ENCODE measurements at regions not wholly inside any gene's neighbourhood (a gene's known extent, or its start where the extent isn't known, plus 50 kb on each side); places are given as distances from the start of the nearest gene placed in this dataset.
"Not testable (repeated sequence)": the region's sequence is repeated elsewhere in the genome, so short reads cannot be mapped to it uniquely, and the experiment has no call there.

DNA sequence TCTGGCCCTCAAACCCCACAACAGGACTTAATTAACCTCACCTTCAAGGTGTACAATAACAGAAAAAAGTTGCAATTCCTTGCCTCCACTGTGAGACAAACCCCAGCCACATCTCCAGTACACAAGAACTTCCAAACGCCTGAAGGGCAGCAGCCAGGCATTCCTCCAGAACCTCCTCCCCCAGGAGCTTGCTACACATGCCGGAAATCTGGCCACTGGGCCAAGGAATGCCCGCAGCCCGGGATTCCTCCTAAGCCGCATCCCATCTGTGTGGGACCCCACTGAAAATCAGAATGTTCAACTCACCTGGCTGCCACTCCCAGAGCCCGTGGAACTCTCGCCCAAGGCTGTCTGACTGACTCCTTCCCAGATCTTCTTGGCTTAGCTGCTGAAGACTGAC, 901.5 kb downstream of the TAF11L14 start:
- WGBS, 2 donors = 77 to 87% methylated on average over 7 of the region's 7 CpGs

DNA sequence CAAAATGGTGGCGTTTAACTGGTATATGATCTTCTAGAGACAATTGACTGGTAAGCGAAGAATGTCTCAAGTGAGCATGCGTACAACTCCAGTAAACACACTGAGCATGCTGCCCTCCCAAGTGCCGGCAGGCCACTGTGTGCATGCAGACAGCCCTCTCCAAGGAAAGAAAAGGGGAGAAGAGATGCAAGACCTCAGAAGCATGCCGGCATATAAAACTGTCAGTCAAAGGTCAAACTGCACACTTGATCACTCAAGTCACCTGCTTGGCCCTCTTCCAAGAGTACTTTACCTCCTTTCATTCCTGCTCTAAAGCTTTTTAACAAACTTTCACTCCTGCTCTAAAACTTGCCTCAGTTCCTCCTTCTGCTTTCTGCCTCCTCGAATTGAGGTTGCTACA, 910.2 kb downstream of the TAF11L14 start:
- Histone ChIP-seq H3K27me3 (ENCODE audit: control insufficient read depth in 1 of 2, insufficient read depth in 2 of 2, low read length in 2 of 2) (no peaks in the 10 kb centered on the region), H3K4me3 (ENCODE audit: low read depth in 1 of 2, low read length in 2 of 2) (no peak overlapping the region), H3K27ac (ENCODE audit: low read depth in 2 of 2, low read length in 1 of 2) (no peak overlapping the region), H3K4me1 (ENCODE audit: control insufficient read depth in 2 of 2, insufficient read depth in 2 of 2, low read length in 1 of 2) (no peaks in the 10 kb centered on the region), H3K9me3 (ENCODE audit: control insufficient read depth in 2 of 2, insufficient read depth in 1 of 2, low read depth in 1 of 2, low read length in 1 of 2) (peaks cover 0 to 4% of the 10 kb centered on the region in 2 donors), H3K36me3 (ENCODE audit: control insufficient read depth in 2 of 2, insufficient read depth in 2 of 2, low read length in 1 of 2) (no peaks in the 10 kb centered on the region)
- WGBS, 2 donors = 69 to 72% methylated on average over 6 of the region's 6 CpGs

More for the DNA sequence above, 901.5 kb downstream of the TAF11L14 start:
- H3K27me3 ChIP-seq (ENCODE audit: control insufficient read depth in 1 of 2, insufficient read depth in 2 of 2, low read length in 2 of 2); H3K27ac ChIP-seq (ENCODE audit: low read depth in 2 of 2, low read length in 1 of 2); H3K36me3 ChIP-seq (ENCODE audit: control insufficient read depth in 2 of 2, insufficient read depth in 2 of 2, low read length in 1 of 2); H3K4me1 ChIP-seq (ENCODE audit: control insufficient read depth in 2 of 2, insufficient read depth in 2 of 2, low read length in 1 of 2); H3K4me3 ChIP-seq (ENCODE audit: low read depth in 1 of 2, low read length in 2 of 2); H3K9me3 ChIP-seq (ENCODE audit: control insufficient read depth in 2 of 2, insufficient read depth in 1 of 2, low read depth in 1 of 2, low read length in 1 of 2): not testable (repeated sequence)

DNA sequence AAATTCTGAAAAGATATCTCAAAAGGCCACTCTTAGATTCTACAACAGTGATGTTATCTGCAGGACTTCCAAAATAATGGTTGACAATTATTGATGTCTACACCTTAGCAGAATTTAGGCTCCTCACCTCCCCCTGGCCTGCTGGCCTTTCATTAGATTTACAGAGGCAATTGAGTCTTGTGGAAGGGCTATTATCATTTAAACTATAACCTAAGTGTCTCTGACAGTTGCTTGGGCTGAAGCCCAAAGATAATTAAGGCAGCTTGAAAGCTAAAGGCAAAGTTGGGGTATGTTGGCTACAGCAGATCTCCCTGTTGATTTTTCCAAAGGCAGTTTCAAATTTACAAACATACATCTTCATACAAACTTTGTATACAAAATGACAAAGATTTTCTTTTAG, 912.3 kb downstream of the TAF11L14 start:
- no peak overlapping the region for H3K4me3 ChIP-seq (ENCODE audit: low read depth in 1 of 2, low read length in 2 of 2)
- no peak overlapping the region for H3K27ac ChIP-seq (ENCODE audit: low read depth in 2 of 2, low read length in 1 of 2)
- H3K9me3 ChIP-seq (ENCODE audit: control insufficient read depth in 2 of 2, insufficient read depth in 1 of 2, low read depth in 1 of 2, low read length in 1 of 2) = peaks cover 0 to 4% of the 10 kb centered on the region in 2 donors
- H3K27me3 ChIP-seq (ENCODE audit: control insufficient read depth in 1 of 2, insufficient read depth in 2 of 2, low read length in 2 of 2) = no peaks in the 10 kb centered on the region
- H3K4me1 ChIP-seq (ENCODE audit: control insufficient read depth in 2 of 2, insufficient read depth in 2 of 2, low read length in 1 of 2) = no peaks in the 10 kb centered on the region
- H3K36me3 ChIP-seq (ENCODE audit: control insufficient read depth in 2 of 2, insufficient read depth in 2 of 2, low read length in 1 of 2) = no peaks in the 10 kb centered on the region

DNA sequence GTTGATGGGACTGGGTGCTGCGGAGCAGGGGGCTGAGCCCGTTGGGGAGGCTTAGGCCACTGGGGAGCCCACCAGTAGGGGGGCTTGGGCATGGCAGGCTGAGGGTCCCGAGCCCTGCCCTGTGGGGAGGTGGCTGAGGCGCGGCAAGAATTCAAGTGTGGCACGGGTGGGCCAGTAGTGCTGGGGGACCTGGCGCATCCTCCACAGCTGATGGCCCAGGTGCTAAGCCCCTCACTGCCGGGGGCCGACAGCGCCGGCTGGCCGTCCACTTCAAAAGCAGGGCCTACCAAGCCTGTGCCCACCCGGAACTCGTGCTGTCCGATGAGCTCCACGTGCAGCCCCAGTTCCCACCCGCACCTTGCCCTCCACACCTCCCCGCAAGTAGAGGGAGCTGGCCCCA, 917.5 kb downstream of the TAF11L14 start:
- Histone ChIP-seq H3K27ac (ENCODE audit: low read depth in 2 of 2, low read length in 1 of 2) (no peak overlapping the region), H3K4me3 (ENCODE audit: low read depth in 1 of 2, low read length in 2 of 2) (no peak overlapping the region), H3K9me3 (ENCODE audit: control insufficient read depth in 2 of 2, insufficient read depth in 1 of 2, low read depth in 1 of 2, low read length in 1 of 2) (peaks cover 4 to 8% of the 10 kb centered on the region in 2 donors), H3K4me1 (ENCODE audit: control insufficient read depth in 2 of 2, insufficient read depth in 2 of 2, low read length in 1 of 2) (no peaks in the 10 kb centered on the region), H3K36me3 (ENCODE audit: control insufficient read depth in 2 of 2, insufficient read depth in 2 of 2, low read length in 1 of 2) (no peaks in the 10 kb centered on the region), H3K27me3 (ENCODE audit: control insufficient read depth in 1 of 2, insufficient read depth in 2 of 2, low read length in 2 of 2) (no peaks in the 10 kb centered on the region)
- 92 to 93% methylated on average over 13 to 18 of the region's 18 CpGs for WGBS, 2 donors

DNA sequence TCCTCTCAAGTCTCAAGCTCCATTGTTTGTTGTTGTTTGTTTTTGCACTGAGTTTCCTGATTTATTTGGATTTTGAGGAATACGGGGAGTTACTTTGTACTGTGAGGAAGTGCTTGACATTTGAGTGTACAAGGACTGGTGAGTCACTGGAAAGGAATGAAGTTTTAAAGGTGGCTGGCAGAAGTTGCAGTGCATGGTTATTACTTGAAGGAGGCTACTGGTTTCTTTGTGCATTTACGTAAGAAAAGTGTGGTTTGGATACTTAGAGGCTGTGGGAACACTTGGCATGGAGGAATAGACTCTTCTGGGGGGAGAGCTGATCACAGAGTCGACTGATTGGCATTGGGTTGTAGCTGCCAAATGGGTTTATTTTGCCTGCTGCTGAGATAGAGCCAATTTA, 919.0 kb downstream of the TAF11L14 start:
- 42% methylated on average over 3 of the region's 3 CpGs for WGBS, 2 donors
- peaks cover 4 to 8% of the 10 kb centered on the region in 2 donors for H3K9me3 ChIP-seq (ENCODE audit: control insufficient read depth in 2 of 2, insufficient read depth in 1 of 2, low read depth in 1 of 2, low read length in 1 of 2)

DNA sequence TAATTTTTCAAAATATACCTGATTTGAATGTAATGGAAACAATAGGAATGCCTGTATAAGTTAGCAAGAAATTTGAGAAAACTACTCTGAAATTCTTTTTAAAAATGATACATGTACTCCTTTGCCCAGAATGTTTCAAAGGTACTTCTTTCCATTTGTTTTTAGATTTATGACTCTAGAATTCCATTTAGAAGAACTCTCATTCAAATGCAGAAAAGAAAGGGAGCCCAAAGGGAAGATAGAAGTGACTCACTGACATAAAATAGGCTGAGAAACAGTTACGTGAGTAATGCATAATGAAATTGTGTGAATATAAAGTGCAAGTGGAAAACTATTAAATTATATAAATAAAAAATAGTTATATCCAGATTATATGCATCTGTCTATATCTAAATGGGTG, 926.3 kb downstream of the TAF11L14 start:
- Histone ChIP-seq H3K36me3 (ENCODE audit: control insufficient read depth in 2 of 2, insufficient read depth in 2 of 2, low read length in 1 of 2) (no peaks in the 10 kb centered on the region), H3K27ac (ENCODE audit: low read depth in 2 of 2, low read length in 1 of 2) (no peak overlapping the region), H3K27me3 (ENCODE audit: control insufficient read depth in 1 of 2, insufficient read depth in 2 of 2, low read length in 2 of 2) (no peaks in the 10 kb centered on the region), H3K4me3 (ENCODE audit: low read depth in 1 of 2, low read length in 2 of 2) (no peak overlapping the region), H3K9me3 (ENCODE audit: control insufficient read depth in 2 of 2, insufficient read depth in 1 of 2, low read depth in 1 of 2, low read length in 1 of 2) (no peaks in the 10 kb centered on the region), H3K4me1 (ENCODE audit: control insufficient read depth in 2 of 2, insufficient read depth in 2 of 2, low read length in 1 of 2) (no peaks in the 10 kb centered on the region)
- WGBS, 2 donors = 77 to 89% methylated on average over 1 of the region's 1 CpG

More for the DNA sequence above, 919.0 kb downstream of the TAF11L14 start:
- H3K27ac ChIP-seq (ENCODE audit: low read depth in 2 of 2, low read length in 1 of 2) = no peak overlapping the region
- H3K4me1 ChIP-seq (ENCODE audit: control insufficient read depth in 2 of 2, insufficient read depth in 2 of 2, low read length in 1 of 2) = no peaks in the 10 kb centered on the region
- no peak overlapping the region for H3K4me3 ChIP-seq (ENCODE audit: low read depth in 1 of 2, low read length in 2 of 2)
- no peaks in the 10 kb centered on the region for H3K36me3 ChIP-seq (ENCODE audit: control insufficient read depth in 2 of 2, insufficient read depth in 2 of 2, low read length in 1 of 2)
- no peaks in the 10 kb centered on the region for H3K27me3 ChIP-seq (ENCODE audit: control insufficient read depth in 1 of 2, insufficient read depth in 2 of 2, low read length in 2 of 2)

DNA sequence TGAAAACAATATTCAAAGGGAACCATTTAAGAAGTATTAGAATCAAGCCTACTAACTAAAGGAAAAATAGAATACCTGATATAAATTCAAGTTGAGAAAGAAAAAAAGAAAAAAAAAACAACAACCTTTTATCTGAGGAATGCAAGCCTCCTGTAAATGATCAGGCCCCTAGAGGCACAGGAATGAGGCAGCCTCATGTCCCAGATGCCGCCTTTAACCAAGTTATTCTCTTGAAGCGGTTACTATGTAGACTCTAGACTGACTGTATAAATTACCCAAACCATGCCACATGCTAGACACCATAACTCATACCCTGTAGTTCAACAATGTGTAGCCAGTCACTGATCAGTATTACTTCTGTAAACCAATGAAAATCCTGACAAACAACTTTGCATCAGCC, 929.6 kb downstream of the TAF11L14 start:
- no peaks in the 10 kb centered on the region for H3K36me3 ChIP-seq (ENCODE audit: control insufficient read depth in 2 of 2, insufficient read depth in 2 of 2, low read length in 1 of 2)
- WGBS, 2 donors = 81 to 85% methylated on average over 2 of the region's 2 CpGs

DNA sequence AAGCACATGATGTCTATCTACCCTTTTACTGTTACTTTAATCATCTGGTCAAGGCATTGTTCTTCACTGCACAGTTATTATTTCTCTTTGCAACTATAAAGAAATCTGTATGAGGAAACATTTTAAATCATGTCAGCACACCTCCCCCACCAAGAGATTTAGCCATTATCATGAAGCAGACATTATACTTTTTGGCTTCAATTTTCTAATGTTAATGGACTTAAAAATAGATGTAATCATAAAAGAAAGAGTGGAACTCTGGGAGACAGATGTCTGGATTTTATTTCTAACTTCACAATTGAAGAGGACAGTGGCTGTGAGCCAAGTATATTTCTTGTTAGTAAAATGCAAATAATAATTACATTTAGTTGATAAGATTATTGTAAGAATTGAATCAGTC, 932.4 kb downstream of the TAF11L14 start:
- H3K9me3 ChIP-seq (ENCODE audit: control insufficient read depth in 2 of 2, insufficient read depth in 1 of 2, low read depth in 1 of 2, low read length in 1 of 2) = no peaks in the 10 kb centered on the region
- H3K4me1 ChIP-seq (ENCODE audit: control insufficient read depth in 2 of 2, insufficient read depth in 2 of 2, low read length in 1 of 2) = no peaks in the 10 kb centered on the region
- no peaks in the 10 kb centered on the region for H3K36me3 ChIP-seq (ENCODE audit: control insufficient read depth in 2 of 2, insufficient read depth in 2 of 2, low read length in 1 of 2)
- no peak overlapping the region for H3K4me3 ChIP-seq (ENCODE audit: low read depth in 1 of 2, low read length in 2 of 2)
- no peak overlapping the region for H3K27ac ChIP-seq (ENCODE audit: low read depth in 2 of 2, low read length in 1 of 2)
- no peaks in the 10 kb centered on the region for H3K27me3 ChIP-seq (ENCODE audit: control insufficient read depth in 1 of 2, insufficient read depth in 2 of 2, low read length in 2 of 2)

More for the DNA sequence above, 929.6 kb downstream of the TAF11L14 start:
- H3K27ac ChIP-seq (ENCODE audit: low read depth in 2 of 2, low read length in 1 of 2) = no peak overlapping the region
- H3K4me1 ChIP-seq (ENCODE audit: control insufficient read depth in 2 of 2, insufficient read depth in 2 of 2, low read length in 1 of 2) = no peaks in the 10 kb centered on the region
- no peaks in the 10 kb centered on the region for H3K27me3 ChIP-seq (ENCODE audit: control insufficient read depth in 1 of 2, insufficient read depth in 2 of 2, low read length in 2 of 2)
- H3K9me3 ChIP-seq (ENCODE audit: control insufficient read depth in 2 of 2, insufficient read depth in 1 of 2, low read depth in 1 of 2, low read length in 1 of 2) = no peaks in the 10 kb centered on the region
- no peak overlapping the region for H3K4me3 ChIP-seq (ENCODE audit: low read depth in 1 of 2, low read length in 2 of 2)

DNA sequence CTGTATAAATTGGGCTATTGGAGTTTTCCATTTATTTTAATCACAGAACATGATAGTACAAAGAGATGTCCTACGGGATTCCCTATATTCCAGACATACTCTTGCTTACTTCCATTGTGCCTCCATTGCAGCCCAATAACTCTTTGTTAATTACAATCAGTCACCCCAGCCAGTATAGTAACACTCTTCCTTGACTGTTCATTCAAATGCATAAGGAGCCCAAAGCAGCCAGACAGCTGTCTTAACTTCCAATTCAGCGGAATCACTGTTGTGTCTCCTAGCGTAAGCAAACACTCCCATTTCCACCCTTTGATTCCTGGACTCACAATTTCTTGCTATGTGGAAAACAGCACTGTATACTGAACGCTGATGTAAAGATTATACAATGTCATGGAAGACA, 942.3 kb downstream of the TAF11L14 start:
- H3K27ac ChIP-seq (ENCODE audit: low read depth in 2 of 2, low read length in 1 of 2) = no peak overlapping the region
- no peaks in the 10 kb centered on the region for H3K4me1 ChIP-seq (ENCODE audit: control insufficient read depth in 2 of 2, insufficient read depth in 2 of 2, low read length in 1 of 2)
- H3K27me3 ChIP-seq (ENCODE audit: control insufficient read depth in 1 of 2, insufficient read depth in 2 of 2, low read length in 2 of 2) = no peaks in the 10 kb centered on the region
- 70 to 77% methylated on average over 4 of the region's 4 CpGs for WGBS, 2 donors
- H3K4me3 ChIP-seq (ENCODE audit: low read depth in 1 of 2, low read length in 2 of 2) = no peak overlapping the region
- no peaks in the 10 kb centered on the region for H3K9me3 ChIP-seq (ENCODE audit: control insufficient read depth in 2 of 2, insufficient read depth in 1 of 2, low read depth in 1 of 2, low read length in 1 of 2)
- H3K36me3 ChIP-seq (ENCODE audit: control insufficient read depth in 2 of 2, insufficient read depth in 2 of 2, low read length in 1 of 2) = no peaks in the 10 kb centered on the region

DNA sequence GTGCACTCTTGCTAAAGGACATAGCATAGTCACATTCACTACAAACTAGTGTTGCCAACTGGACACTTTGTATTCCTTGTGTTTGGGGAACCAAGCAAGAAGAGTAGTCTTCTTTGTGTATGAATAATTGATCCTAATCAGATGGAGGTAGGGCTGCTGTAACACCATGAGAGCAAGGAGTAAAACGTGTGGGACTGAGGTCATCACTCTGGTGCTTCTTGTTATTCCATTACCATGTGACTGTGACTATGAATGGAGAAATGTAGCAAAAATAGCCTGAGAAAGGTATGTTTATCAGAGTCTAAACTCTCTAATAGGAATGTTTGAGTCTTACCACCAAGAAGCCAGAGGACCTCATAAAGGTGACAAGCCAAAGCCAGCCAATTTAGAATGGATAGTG, 966.9 kb downstream of the TAF11L14 start:
- Histone ChIP-seq H3K4me3 (ENCODE audit: low read depth in 1 of 2, low read length in 2 of 2) (no peak overlapping the region), H3K27me3 (ENCODE audit: control insufficient read depth in 1 of 2, insufficient read depth in 2 of 2, low read length in 2 of 2) (no peaks in the 10 kb centered on the region)
- WGBS, 2 donors = 54 to 64% methylated on average over 1 of the region's 1 CpG

More for the DNA sequence above, 966.9 kb downstream of the TAF11L14 start:
- H3K27ac ChIP-seq (ENCODE audit: low read depth in 2 of 2, low read length in 1 of 2) = no peak overlapping the region
- H3K9me3 ChIP-seq (ENCODE audit: control insufficient read depth in 2 of 2, insufficient read depth in 1 of 2, low read depth in 1 of 2, low read length in 1 of 2) = no peaks in the 10 kb centered on the region
- no peaks in the 10 kb centered on the region for H3K4me1 ChIP-seq (ENCODE audit: control insufficient read depth in 2 of 2, insufficient read depth in 2 of 2, low read length in 1 of 2)
- H3K36me3 ChIP-seq (ENCODE audit: control insufficient read depth in 2 of 2, insufficient read depth in 2 of 2, low read length in 1 of 2) = no peaks in the 10 kb centered on the region

Measured in esophagus (tissue), 2 donors.